ENCODE measurements at regions not wholly inside any gene's neighbourhood (a gene's known extent, or its start where the extent isn't known, plus 50 kb on each side); places are given as distances from the start of the nearest gene placed in this dataset.
"Not testable (repeated sequence)": the region's sequence is repeated elsewhere in the genome, so short reads cannot be mapped to it uniquely, and the experiment has no call there.

GRCh38 chr3:106816838-106817237, 560.4 kb upstream of the CCDC54 start:
- no peak for DNase-seq (ENCODE audit: low read depth in 2 of 2)

DNA sequence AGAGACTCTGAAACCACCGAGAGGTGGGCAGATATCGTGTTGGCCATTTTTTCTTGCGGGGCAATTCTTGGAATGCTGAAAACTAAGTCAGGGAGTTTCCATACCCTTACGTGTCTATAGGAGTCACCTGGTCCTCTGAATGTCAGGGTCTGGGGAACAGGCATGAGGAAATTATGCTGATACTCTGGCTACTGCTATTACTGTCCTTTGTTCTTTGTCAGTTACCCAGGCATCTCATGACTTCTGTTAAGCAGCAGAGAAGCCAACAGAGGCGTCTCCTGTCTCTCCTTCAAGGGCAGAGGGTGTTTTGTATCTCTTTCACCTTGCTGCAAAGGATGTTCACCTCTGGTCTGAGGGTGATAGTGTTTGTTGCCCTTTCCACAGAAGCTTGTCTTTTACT, 559.5 kb upstream of the CCDC54 start:
- no peak for DNase-seq (ENCODE audit: low read depth in 2 of 2)

DNA sequence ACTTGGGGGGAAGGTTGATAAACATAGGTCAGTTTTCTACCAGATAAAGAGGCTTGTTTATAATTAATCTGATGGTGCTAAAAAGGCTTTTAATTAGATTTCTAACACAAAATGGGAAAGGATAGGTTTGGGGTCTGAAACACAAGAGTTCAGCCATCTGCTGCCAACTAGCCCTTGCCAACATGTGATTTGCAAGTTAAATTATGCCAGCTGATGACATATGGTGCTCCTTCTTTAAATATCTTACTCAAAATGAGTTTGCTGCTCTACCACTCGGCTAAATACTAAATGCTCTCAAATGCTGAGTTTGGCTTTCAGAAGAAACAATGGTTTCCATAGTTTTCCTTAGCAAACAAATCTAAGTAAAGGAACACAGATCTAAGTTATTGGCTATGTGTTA, 557.8 kb upstream of the CCDC54 start:
- no peak for DNase-seq (ENCODE audit: low read depth in 2 of 2)

- DNase-seq (ENCODE audit: low read depth in 2 of 2): no peak
Measured at GRCh38 chr3:106820726-106821362, 556.4 kb upstream of the CCDC54 start.

DNA sequence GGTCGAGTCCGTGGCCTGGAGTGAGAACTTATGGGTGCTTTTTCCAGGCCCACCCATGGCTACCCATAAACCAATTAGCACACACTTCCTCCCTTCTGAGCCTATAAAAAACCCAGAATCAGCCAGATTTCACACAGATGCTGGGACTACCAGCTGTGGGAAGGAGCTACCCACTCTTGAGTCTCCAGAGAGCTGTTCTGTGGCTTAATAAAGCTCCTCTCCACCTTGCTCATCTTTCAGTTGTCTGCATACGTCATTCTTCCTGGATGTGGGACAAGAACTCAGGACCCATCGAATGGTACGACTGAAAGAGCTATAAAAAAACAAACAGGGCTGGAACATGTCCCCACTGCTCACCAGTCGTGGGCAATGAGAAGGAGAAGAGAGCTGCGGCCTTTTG, 555.4 kb upstream of the CCDC54 start:
- DNase-seq (ENCODE audit: low read depth in 2 of 2): no peak

DNA sequence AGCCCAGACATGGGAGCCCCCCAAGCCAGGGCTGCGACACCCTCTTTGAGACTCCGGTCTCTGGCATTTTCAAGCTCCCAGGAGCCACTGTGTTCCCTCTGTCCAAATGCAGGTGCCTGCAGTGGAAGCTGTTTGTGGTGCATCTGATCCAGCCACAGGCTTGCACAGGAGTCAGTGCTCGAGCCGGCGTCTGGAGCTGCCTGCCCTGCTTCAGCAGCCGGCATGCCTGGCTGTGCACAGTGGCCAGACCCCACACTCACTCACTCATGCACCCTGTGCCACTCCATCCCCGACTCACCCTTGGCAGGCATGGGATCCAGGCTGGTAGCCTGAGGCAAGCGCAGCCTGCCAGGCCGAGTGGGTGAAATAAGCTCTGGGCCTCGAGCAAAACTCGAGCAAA, 555.0 kb upstream of the CCDC54 start:
- DNase-seq (ENCODE audit: low read depth in 2 of 2): no peak

- no peak for DNase-seq (ENCODE audit: low read depth in 2 of 2)
Measured at GRCh38 chr3:106823701-106824100, 553.5 kb upstream of the CCDC54 start.

DNA sequence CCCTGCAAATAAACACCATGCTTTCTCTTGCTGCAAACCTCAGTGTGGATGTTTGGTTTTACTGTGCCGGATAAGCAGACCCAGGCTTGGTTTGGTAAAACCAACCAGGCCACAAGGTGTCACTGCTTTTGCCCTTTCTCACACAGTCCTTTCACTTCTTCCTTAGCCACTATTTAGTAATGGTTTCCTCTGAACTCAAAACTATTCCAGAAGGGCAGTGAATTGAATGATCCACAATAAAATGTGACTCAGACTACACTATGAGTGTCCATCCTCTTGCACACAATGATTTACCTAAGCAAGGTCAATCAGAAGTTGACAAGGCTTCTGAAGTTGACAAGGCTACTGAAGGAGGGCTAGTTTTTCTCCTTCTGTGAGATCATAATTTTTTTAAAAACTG, 552.4 kb upstream of the CCDC54 start:
- DNase-seq (ENCODE audit: low read depth in 2 of 2): no peak

GRCh38 chr3:106825962-106826605, 551.2 kb upstream of the CCDC54 start:
- DNase-seq (ENCODE audit: low read depth in 2 of 2): no peak

DNA sequence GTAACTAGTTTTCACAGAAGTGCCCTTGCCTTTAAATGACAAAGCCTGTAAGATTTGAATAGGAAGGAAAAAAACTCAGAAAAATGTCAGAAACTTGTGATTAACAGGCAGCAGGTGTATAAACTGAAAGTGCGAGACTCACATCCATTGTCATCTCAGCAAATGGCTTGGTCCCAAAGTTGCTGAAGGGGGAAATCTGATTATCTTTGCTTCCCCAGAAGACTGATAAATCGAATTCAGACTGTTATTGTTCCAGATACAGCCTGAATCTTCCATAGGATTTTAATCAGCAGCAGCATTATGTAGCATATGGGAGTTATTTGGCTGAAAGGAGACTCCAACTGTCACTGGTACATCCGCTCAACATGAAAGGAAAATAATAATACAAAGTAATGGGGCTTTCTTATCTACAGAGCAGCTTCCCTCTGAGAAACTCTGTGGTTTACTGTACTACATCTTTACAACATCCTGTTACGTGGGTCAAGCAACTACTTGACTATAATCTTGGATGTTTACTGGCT, 550.4 kb upstream of the CCDC54 start:
- DNase-seq (ENCODE audit: low read depth in 2 of 2): no peak

- DNase-seq (ENCODE audit: low read depth in 2 of 2): no peak
Measured at GRCh38 chr3:106827515-106828213, 549.6 kb upstream of the CCDC54 start.

DNA sequence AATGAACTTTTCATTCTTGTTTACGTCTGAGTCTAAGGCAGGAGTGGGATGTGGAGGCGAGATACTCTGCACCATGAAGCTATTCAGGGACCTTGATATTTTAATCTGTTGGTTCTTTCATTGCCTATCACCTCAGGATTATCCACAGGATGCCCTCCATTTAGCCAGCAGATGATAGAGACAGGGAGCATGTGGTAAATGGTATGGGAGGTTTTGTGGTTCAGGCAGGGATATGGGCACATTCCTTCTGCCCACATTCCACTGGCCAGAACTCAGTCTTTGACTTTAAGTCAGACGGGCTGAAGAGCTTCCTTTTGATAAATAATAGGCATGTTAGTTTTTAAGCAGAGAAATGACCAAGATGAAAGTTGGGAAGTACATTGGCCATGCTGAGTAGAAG, 548.0 kb upstream of the CCDC54 start:
- no peak for DNase-seq (ENCODE audit: low read depth in 2 of 2)

DNA sequence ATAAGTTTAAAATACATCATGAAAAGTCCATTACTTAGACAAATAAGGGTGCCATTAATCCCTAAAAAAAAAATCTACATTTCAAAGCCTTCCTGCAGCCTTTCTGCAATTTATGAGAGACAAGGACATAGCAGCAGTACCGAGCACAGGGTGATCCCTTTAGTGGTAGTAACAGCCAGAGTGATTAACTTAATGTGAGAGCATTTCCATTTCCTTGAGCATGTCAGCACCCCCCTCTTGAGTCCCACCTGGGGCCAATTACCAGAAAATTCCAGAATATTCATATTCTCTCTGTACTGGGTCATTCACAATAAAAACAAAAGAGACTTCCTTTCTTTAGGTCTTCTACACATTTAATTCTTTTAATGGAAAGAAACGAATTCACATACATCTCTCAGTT, 546.9 kb upstream of the CCDC54 start:
- no peak for DNase-seq (ENCODE audit: low read depth in 2 of 2)

- no peak for DNase-seq (ENCODE audit: low read depth in 2 of 2)
Measured at GRCh38 chr3:106836906-106837305, 540.3 kb upstream of the CCDC54 start.

DNA sequence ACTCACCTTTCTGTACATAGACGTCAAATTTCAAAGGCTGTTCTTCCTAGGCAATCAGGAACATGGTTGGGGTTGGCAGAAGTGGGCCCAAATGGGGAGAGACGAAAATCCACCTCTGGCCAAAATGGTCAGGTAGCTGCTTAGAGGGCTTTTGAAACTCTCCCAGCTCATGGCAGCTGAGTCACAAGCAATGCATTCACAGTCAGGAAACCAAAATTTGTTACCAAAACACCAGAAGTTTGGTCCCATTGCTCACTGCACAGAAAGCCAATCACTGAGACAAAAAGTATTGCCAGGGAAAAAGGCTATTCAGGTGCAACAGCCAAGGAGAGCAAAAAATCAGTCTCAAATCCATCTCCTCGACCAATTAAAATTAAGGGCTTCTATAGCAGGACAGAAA, 539.6 kb upstream of the CCDC54 start:
- no peak for DNase-seq (ENCODE audit: low read depth in 2 of 2)

DNA sequence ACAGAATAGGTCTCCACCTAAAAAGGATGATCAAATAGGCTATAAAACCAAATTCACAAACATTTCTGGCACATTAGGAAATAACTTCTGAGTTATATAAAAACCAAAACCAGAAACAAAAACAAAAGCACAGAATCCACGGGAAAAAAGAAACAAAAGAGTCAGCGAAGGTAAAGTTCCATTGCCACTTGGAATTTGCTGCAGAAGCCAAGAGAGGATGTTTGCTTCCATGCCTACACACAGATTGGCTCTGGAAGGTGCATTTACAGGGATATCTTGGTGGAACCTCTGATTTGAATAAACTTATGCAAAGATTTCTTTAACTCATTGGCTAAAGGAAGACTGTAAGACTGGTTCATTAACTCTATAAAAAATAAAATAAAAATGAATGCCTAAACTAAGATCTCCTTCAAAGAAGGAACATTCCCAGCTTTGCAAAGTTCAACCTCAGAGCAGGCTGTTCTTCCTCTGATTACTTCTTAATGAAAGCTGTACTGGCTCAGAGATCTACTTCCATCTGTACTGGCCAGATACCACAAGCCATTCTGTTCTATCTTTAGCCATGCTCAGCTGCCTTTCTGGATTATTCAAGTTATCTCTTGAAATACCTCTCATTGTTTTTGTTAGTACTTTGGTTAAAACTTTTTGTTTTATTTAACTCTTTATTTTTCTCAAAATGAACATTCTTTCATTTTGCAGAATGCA, 537.5 kb upstream of the CCDC54 start:
- DNase-seq (ENCODE audit: low read depth in 2 of 2): no peak

DNA sequence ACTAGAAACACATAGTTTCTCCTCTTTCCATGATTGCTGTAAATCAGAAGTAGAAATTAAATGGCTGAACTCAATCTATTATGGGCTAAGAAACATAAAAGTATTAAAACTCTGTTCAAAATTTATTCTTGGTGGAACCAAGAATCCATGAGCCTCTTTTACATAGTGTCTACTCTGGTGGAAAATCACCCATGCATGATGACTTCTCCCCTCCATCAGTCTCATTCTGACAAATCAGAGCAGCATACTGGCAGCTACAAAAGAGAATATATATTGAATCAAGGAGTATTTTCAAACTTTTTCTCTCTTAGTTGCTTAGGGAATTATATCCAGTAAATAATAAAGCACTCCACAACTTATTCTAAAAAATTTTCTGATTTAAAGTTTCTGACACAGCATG, 536.9 kb upstream of the CCDC54 start:
- no peak for DNase-seq (ENCODE audit: low read depth in 2 of 2)

DNA sequence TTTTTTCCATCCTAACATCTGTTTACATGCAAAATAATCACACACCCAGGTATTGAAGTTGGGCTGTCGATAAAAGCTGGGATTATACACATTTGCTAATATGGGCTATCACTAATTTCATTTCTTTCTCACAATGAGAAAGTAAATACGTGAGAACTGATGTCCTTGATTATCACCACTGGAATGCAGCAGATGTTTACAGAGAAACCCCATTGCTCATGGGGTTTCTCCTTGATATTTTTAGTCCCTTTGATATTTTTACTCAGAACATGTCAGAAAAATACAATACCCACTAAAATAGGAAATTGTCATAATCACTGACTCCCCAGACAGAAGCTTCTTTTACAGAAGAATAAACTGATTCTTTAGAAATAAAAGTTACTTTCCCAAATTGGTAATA, 535.1 kb upstream of the CCDC54 start:
- no peak for DNase-seq (ENCODE audit: low read depth in 2 of 2)

- no peak for DNase-seq (ENCODE audit: low read depth in 2 of 2)
Measured at GRCh38 chr3:106844638-106845037, 532.6 kb upstream of the CCDC54 start.

- no peak for DNase-seq (ENCODE audit: low read depth in 2 of 2)
Measured at GRCh38 chr3:106848099-106848498, 529.1 kb upstream of the CCDC54 start.

DNA sequence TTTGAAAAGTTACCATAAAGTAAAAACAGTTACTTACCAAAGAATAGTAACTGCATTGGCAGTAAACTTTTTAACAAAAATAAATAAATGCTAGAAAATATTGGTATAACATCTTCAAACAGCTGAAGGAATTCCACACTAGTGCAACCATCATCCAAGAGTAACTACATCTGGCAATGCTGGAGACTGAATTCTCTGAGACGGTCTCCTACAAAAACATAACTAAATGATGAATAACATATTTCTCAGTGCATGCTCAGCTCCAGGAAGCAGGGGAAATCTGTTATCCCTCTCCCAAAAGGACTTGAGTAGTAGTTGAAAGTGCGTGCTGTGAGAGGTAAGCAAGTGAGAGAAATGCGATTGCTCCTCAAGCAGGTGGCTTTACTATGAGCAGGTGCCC, 526.8 kb upstream of the CCDC54 start:
- no peak for DNase-seq (ENCODE audit: low read depth in 2 of 2)

DNA sequence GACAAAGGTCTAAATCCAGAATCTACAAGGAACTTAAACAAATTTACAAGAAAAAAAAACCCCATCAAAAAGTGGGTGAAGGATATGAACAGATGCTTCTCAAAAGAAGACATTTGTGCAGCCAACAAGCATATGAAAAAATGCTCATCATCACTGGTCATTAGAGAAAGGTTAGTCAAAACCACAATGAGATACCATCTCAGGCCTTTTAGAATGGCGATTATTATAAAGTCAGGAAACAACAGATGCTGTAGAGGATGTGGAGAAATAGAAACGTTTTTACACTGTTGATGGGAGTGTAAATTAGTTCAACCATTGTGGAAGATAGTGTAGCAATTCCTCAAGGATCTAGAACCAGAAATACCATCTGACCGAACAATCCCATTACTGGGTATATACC, 518.9 kb upstream of the CCDC54 start:
- not testable (repeated sequence) for DNase-seq (ENCODE audit: low read depth in 2 of 2)
